Gastroesophageal sphincter (tissue), 3 donors: ENCODE measurements at regions not wholly inside any gene's neighbourhood (a gene's known extent, or its start where the extent isn't known, plus 50 kb on each side); places are given as distances from the start of the nearest gene placed in this dataset.

ENCODE experiments used
- CTCF ChIP-seq, 4 experiments: fragments of 200-600 bp in 2 of 4; fragments of 450-650 bp in 2 of 4; sonication (generic) in 1 of 4; IDR thresholded peaks; one replicate each; pipeline ENCODE4 v1.5.1; 2017 to 2019; ENCODE audit warnings: antibody characterized with exemption in 4 of 4, mild to moderate bottlenecking in 2 of 4, moderate library complexity in 2 of 4
- EP300 ChIP-seq: sonication (generic); formaldehyde crosslinking; IDR thresholded peaks from one replicate; pipeline ENCODE4 v1.6.1; 2017; ENCODE audit warnings: antibody characterized with exemption, mild to moderate bottlenecking
- POLR2A ChIP-seq, 2 donors: fragments of 450-650 bp; IDR thresholded peaks; one replicate each; pipeline ENCODE4 v1.6.1; 2017; ENCODE audit warnings: antibody characterized with exemption in 2 of 2, mild to moderate bottlenecking in 2 of 2, moderate library complexity in 1 of 2
- POLR2AphosphoS5 ChIP-seq: sonication (generic); formaldehyde crosslinking; IDR thresholded peaks from one replicate; pipeline ENCODE4 v1.6.1; 2017; ENCODE audit warnings: antibody characterized with exemption

- TF ChIP-seq CTCF (IDR thresholded peaks at IDR 0.05) (no peak), POLR2AphosphoS5 (no peak), POLR2A (IDR thresholded peaks at IDR 0.05) (no peak), EP300 (no peak)
Measured at GRCh38 chr1:221063651-221064050, 184.4 kb downstream of the HLX start.
